Skin of body (tissue), 1 donor: ENCODE measurements at regions not wholly inside any gene's neighbourhood (a gene's known extent, or its start where the extent isn't known, plus 50 kb on each side); places are given as distances from the start of the nearest gene placed in this dataset.

Experiments
- DNase-seq: peaks from one replicate; lab custom pipeline; 2025; lab: John Stamatoyannopoulos, UW

DNA sequence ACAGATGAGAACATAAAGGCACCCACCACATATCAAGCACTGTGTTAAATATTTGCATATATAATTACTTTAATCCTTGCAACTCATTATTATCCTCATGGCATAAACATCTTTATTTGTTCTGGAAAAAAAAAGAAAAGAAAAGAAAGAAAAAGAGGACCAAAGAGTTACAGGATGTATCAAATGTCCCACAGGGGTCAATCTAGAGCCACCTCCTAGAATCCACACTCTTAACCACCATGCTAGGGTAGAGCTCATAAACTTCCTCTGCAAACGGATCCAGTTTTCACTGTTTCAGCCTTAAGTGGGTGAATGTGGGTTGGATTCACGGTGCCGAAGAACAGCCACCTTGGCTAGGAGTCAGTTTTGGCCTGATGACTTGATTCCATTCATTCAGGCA lies 171.1 kb upstream of the PPARGC1A start:
- no peak for DNase-seq

DNA sequence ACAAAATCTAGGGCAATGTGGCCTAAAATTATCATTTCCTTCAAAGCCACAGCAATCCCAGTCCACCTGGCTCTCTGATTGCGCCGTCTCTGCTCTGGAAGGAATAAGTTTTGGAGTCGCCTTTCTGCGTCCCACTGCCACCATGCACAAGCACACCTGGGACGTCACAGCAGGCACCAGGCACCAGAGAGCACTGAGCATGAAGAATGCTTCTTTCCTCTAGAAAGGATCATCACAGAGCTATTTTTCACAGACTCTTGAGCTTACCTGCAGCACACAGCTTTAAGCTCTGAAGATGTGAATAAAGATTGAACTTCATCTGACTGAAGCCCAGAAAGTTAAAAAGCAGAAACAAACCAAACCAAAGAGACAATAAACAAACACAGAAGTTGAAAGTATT lies 170.0 kb upstream of the PPARGC1A start:
- DNase-seq = no peak

DNA sequence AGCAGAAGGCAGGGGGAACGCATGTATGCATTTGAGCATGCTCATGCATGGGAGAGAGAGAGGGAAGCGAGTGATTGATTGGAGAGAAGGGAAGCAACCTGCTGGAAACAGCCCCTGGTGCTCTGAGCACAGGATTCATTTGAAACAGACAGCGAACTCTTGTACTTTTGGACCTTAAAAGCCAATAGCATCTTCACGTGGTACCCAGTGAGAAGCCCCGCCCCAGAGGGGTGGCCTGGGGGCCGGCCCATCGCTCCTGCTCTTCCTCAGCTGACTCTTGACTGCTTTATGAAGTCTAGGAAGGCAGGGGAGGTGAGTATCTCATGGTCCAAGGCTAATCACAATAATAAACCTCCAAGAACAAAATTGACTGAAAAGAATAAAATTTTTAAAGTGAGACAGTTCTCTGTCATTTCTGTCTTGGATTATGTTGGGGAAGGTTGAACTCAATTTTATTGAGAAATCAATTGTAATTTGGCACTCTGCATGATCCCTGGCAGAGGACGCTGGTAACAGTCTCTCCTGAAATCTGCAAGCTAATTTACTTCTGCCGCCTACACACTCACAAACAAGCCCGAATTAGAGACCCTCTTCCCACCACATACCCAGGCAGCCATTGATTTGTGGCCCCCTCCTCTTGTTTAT lies 168.2 kb upstream of the PPARGC1A start:
- no peak for DNase-seq

DNA sequence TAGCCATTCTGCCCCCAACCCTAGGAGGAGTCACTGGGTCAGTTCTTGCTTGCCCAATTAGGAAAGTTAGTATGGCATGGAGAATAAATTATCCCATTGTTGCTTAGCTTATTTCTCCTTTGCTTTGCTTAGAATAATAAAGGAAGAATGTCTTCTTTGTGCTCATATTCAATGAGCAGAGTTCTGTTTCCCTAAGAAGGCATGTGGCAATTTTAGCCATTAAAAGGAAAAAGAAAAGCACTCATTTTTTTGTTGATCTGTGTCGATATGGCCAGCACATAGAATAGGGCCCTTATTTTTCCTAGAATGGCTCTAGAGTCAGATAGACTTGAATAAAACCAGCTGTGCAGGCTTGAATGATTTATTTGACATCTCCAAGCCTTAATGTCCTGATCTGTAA lies 166.4 kb upstream of the PPARGC1A start:
- no peak for DNase-seq

DNA sequence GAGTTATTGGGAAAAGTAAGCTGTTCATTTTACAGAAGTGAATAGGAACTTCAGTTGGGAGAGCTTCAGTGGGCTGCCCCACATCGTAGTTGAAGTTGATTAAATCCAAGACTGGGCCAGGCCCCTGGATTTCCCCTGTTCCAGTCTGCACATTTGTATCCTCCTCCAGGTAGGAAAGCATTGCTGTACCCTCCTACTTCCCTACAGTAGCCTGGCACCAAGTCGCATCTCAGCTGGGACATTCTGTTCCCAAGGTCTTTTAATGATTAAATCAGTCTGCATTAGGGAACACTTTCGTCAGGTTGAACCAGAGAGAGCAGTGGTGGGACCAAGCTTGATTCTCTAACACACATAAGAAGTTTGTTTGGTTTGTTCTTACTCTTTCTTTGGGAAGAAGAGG lies 165.8 kb upstream of the PPARGC1A start:
- DNase-seq = no peak

DNA sequence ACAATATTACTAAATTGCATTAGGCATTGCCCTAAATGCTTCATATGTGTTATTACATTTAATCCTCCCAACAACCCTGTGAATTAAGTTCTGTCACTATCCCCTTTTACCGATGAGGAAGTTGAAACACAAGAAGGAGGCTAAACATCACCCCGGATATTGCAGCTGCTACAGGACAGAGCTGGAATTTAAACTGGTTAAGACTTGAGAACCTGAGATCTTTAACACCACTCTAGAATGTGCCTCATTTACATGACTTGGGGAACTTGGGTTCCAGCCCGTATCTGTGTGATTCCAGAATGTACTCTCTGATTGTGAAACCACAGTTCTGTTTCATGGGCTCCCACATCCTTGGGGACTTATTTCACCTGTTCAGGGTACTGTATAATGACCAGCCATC lies 165.1 kb upstream of the PPARGC1A start:
- DNase-seq = no peak

DNA sequence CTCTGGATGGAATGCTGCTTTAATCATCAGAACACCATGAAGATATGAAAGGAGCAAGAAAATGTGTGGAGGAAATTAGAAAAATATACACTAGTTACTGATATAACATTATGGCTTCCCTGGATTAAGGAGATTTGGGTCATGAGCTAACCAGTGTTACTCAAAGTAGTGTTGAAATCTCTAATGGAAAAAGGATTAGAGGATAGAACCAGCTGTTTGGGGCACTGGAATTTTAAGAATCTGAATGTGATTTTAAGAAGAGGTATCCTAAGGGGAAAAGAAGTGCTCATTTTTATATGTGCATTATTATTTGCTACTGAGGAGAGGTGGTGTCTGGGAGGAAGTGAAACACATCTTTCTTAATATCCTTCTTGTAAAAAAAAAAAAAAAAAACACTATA lies 164.1 kb upstream of the PPARGC1A start:
- no peak for DNase-seq

DNA sequence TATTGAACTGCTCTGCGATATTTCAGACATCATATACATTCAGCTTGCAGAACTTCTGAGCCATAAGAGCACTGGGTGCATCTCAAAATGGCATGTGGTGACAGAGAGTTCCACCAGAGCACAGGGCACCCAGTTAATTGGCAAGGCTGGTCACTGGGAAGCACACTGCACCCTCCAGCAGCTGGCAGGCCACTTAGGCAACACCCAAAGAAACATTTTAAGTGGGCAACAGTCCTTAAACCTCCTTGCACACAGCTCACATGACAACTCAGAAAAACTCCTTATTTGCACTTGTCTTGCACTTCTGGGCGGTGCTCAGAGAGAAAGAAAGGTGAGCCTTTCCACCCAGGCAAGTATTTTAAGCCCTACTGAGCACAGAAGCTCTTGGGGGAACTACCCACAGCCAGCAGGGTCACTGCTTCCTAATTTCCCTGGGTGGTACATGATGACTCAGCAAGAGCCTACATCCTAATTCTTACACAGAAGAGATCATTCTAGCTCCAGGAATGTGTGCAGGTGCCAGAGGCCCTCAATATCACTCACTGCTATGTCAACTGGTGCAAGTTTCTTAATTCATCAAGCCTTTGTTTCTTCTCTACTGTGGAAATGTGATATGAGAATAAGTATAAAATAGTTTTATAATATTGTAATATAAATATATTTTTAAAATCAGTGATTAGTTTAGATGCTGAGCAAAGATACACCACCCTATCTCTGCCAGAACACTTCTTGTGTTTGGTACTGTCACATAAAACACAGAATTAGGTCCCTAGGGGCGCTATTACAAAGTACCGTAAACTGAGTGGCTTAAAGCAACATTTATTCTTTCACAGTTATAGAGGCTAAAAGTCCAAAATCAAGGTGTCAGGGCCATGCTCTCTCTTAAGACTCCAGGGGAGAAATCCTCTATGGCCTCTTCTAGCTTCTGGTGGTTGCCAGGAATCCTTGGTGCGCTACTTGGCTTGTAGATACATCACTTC lies 155.1 kb upstream of the PPARGC1A start:
- DNase-seq = no peak

DNA sequence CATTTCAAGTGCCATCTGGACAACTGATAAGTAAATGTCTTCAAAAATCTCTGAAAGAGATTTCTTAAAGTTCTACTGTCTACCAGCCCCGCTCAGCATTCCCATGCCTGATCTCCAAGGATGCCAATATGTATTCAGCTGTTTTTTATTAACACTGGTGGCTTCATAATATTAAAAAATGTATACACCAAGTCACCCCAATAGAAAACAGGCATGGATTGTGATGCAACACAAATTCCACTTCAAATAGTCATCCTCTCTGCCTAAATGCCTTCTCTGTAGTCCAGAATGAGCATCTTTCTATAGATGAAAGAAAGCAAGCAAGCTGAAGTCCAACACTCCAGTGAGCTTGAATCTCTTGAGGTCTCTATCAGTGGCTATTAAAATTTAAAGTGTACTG lies 152.2 kb upstream of the PPARGC1A start:
- DNase-seq = peak; percentile 59

DNA sequence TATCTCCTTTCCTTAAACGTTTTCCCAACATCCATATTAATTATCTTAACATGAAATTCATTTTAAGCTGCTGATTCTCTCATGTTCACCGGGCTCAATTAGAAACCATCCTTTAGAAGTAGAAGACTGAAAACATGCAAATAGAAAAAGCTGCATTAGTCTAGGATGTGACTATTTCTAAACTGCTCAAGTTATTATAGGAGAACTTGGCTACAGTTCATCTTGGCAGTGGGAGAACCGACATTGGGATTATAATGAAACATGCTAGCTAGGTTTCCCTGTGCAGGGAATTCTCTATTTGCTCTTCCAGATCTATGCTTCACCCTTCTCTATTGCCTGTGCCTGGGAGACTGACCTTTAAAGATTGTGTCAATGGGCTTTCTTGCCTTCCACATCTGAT lies 151.0 kb upstream of the PPARGC1A start:
- no peak for DNase-seq

DNA sequence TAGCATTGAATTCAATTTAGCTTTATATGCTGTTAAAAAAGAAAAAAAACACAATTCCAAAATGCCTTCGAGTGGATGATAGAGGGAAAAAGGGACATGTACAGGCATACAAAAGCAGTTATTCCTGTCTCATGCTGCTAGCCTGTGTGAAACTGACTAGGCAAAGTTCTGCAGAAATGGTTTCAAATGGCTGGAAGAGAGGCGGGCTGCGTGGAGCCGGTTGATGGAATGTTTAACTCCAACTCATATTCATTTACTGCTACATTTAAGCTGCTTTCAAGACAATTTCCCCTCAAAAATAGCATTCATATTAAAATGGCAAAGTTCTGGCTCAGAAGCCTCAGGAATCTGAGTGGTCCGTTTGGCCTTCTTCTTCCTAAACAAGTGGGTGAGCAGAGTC lies 143.8 kb upstream of the PPARGC1A start:
- no peak for DNase-seq

DNA sequence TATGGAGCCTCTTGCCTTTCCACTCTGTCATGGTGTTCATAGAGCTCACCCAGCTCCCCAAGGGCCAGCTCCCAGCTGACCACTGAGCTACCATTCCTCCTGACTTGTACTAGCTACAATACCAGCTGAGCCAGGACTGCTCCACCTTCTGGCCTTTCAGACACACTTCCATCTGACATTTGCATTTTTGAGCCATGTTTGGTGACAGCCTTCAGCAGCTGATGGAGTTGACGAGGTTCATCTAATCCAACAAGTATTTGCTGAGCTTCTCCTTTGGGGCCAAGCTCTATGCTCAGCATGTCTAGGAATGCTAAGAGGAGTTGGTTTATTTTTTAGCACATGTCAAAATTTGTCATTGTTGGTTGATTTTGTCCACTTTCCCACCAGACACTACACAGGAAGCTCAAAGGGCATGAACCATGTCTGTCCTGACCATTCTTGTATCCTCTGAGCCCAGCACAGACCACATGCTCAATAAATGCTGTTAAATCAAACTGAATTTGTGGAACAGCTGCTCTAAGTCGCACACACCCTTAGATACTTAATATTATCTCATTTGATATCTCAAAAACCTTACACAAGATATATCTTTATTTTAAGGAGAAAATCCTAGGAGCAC lies 142.6 kb upstream of the PPARGC1A start:
- peak; percentile 15 for DNase-seq

DNA sequence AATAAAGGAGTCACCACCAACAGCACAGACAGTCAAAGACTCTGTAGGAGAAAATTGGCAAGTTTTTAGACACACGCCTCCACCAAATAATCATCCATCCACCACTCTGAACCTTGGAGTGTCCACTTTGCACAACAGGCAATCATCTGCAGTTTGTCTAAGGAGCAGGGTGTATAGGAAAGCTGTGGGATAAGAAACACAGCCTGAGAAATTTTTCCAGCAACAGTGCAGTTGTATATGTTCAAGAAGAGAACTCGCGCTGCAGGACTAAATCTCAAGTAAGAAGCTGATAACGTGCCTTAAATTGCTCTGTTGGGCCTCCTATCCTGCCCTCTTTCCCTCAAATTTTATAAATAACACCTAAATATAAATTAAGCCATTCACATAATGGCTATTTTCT lies 136.7 kb upstream of the PPARGC1A start:
- DNase-seq = no peak

DNA sequence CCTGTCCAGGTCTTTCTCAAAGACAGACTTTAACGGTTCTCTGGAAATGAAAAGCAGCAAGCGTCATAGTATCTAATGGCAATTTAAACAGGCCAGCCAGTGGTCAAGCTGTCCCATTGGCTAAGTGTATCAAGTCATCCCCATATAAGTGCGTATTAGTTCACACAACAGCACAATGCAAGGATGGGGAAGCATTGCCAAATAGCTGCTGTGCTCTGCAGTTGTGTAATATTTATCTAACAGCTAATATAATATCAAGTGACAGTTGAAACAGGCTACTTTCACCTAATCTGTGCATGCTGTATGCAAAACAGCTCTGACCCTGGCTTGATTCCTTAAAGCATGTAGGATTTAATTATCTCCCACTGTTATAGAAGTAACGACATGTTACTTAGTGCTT lies 134.8 kb upstream of the PPARGC1A start:
- DNase-seq = no peak

DNA sequence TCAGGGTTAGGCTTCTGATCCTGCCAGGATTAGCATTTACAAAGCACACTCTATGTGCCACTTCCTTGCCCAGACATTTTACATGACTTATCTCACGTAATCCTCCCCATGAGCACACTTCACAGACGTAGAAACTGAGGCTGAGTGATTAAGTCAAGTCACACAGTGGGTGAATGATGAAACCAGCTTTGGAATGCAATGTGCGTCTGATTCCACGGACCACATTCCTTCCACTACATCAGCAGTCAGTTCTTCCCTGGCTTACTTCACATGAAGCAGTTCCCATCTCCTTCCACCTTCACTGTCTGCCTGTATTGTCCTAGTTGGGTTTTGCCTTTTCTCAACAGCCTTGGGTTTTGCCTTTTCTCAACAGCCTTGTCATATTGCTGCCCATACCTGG lies 134.3 kb upstream of the PPARGC1A start:
- no peak for DNase-seq

DNA sequence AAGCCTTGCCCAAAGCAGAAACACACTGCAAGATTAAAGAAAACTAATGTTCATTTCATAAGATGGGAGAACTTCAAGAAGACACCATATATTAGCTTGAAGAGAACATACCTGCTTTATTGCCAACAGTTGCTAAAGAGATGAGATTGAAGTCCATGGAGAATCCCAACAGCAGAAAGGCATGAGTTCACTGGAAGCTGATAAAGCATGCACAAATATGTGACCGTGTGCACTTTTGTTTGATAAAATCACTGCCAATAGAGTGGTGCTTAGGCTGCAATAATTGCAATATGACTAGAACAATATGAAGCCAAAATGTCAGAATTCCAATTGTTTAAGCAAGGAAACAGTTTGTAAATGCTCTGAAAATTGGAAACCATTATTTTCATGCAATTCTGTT lies 125.9 kb upstream of the PPARGC1A start:
- no peak for DNase-seq

DNA sequence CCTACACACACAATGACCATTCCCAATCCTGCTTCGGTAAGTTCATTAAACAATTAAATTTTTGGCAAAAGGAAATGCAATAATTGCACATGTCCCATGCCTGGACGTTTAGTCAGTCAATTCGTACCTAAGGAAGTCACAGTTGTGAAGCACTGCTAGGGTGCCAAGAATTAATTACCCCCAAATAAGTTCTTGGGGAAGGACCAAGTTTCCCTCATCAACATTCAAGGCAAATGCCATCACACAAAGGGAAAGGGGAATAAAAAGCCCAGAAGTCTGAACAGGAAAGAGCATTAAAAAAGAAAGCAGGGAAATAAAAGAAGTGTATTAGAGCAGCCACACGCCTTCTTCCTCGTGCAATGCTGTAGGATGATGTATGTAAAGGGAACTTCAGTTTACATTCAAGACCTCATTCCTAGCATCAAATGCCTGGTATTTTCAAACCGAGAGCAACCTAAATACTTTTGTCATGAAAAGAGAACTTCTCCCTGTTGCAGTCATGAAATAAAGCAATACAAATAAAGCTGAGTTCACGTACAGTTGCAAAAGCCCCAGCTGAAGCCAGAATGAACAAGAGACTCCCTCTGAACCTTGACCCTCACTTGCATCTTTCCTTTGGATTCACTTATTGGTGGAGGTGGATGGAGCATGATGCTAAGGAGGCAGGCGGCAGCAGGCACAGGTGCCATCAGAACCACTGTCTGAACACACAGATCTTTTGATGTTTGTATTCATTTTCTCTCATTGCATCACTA lies 124.0 kb upstream of the PPARGC1A start:
- DNase-seq = no peak

DNA sequence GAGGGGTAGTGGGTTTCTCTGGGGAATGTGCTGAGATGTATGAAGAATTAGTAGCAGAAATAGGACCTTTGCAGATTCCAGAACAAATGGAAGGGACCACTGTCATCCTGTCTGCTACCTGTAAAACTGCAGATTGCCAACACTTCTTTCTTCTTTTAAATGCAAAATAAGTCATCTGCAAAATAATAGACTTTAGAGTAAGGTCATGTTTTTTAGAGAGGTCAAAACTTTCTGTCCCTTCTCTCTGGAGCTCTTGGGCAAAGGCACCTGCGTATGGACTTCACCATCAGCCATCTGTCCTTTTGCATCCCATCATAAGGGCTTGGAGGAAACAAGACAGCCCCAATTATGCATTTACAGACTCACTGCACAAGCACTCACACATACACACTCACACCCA lies 121.1 kb upstream of the PPARGC1A start:
- DNase-seq = no peak

DNA sequence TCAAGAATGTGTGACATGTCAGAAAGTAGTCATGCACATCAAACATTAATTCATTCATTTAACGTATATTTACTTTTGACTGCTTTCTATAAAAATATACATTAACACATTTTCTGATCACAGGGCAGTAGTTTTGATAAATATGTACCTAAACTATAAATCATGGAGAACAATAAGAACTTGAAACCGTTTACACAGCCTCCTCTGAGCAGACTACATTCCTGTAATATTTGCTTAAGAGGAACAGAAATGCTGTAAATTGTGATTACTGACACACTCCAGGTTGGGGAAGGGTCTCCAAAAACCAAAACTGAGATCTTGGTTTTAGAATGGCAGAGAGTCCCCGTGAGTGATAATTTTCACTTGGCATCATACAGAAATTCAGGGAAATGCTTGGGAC lies 120.7 kb upstream of the PPARGC1A start:
- DNase-seq = no peak

DNA sequence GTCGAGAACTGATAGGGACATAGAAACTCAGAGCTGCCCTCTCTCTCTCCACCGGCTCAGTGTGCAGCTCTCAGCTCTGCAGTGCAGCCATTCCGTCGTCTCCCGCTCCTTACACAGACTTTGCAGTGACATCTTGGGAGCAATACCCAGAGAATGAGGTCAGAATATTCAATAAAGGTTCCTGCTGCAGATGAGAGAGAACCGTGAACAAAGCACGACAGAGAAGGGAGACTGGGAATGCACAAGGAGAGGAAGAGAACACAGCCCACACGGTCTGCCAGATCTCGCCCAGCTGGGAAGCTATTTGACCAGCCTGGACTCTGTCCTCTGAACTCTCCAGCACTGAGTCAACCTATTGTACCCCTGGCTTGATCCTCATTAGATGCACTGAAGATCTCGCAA lies 118.0 kb upstream of the PPARGC1A start:
- DNase-seq = no peak

DNA sequence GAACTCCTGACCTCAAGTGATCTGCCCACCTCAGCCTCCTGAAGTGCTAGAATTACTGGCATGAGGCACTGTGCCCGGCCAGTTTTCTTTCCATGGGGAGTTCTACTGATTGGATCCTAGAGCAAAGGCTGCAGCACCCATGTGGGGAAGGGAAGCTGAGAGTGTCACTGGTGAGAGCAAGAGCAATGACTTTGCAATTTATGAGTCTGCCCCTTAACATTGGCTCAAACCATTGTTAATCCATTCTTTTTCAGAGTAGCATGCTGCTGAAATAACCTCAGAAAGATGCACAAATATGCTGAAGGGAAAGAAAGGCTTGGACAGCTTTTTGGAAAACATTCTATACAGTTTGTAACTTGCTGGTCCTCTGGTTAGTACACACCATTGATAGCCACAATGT lies 116.4 kb upstream of the PPARGC1A start:
- no peak for DNase-seq

DNA sequence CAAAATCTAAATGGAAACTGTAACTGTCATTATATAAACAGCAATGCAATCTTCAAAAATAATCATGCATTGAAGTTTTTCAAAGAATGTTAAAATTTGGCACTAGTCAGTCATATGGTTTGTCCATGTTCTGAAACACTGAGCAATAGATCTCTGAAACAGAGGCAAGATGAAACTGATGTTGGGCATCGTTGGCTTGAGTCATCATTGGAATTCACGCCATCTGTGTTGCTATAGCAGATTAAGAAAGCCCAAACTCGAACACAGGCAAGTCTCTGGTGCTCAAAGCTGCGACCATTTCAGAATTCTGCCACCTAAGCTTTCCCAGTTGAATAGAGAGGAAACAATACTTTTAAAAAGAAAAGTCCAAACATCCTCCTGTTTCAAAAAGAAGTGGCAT lies 114.1 kb upstream of the PPARGC1A start:
- DNase-seq = no peak
